Mammary epithelial cell (primary cell): ENCODE measurements at regions not wholly inside any gene's neighbourhood (a gene's known extent, or its start where the extent isn't known, plus 50 kb on each side); places are given as distances from the start of the nearest gene placed in this dataset.

ENCODE experiments used
- EZH2 ChIP-seq: IDR thresholded peaks from 2 replicates; pipeline ENCODE4 v1.6.1; 2012; ENCODE audit warnings: low read length, inconsistent platforms, borderline replicate concordance
- TF ChIP-seq, protein P1 (sequence below), 2 donors: IDR thresholded peaks in 1 of 2; conservative IDR thresholded peaks in 1 of 2; 2 replicates each; pipeline ENCODE4 v1.5.1; 2011 to 2012; ENCODE audit warnings: inconsistent platforms in 2 of 2, low read length in 2 of 2, mild to moderate bottlenecking in 2 of 2, control low read depth in 1 of 2, low read depth in 1 of 2; ENCODE audit not compliant: insufficient read depth in 1 of 2; ENCODE audit errors: extremely low read depth in 1 of 2

DNA sequence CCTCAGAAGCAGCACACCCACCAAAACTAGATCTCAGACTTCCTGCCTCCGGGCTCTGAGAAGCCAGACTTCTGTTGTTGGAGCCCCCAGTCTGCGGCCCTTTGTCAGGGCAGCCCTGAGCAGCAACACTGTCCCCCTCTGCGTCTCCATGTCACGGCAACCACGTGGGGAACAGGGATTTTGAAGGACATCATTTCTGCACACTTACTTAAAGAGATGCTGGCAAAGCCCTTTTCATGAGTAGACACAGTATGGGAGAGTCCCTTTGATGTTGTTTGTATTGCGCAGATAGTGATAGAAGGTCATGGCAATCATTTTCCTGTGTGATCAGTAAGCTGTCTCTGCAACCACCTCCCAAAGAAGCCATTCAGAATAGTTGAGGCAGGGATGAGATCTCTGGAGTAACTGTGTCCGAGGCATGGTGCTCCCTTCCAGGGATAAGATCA, 69.1 kb upstream of the ID2 start:
- TF ChIP-seq, protein P1, sequence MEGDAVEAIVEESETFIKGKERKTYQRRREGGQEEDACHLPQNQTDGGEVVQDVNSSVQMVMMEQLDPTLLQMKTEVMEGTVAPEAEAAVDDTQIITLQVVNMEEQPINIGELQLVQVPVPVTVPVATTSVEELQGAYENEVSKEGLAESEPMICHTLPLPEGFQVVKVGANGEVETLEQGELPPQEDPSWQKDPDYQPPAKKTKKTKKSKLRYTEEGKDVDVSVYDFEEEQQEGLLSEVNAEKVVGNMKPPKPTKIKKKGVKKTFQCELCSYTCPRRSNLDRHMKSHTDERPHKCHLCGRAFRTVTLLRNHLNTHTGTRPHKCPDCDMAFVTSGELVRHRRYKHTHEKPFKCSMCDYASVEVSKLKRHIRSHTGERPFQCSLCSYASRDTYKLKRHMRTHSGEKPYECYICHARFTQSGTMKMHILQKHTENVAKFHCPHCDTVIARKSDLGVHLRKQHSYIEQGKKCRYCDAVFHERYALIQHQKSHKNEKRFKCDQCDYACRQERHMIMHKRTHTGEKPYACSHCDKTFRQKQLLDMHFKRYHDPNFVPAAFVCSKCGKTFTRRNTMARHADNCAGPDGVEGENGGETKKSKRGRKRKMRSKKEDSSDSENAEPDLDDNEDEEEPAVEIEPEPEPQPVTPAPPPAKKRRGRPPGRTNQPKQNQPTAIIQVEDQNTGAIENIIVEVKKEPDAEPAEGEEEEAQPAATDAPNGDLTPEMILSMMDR (conservative IDR thresholded peaks at IDR 0.05 in 1 of 2, IDR thresholded peaks at IDR 0.05 in 1 of 2; ENCODE audit: extremely low read depth in 1 of 2, insufficient read depth in 1 of 2, low read depth in 1 of 2, low read length in 2 of 2): no peak
- TF ChIP-seq EZH2: no peak
